ENCODE measurements at regions not wholly inside any gene's neighbourhood (a gene's known extent, or its start where the extent isn't known, plus 50 kb on each side); places are given as distances from the start of the nearest gene placed in this dataset.

- H3K4me1 Mint-ChIP-seq (ENCODE audit: low read depth): peaks cover 58% of the 10 kb centered on the region
- H3K27me3 Mint-ChIP-seq: no peaks in the 10 kb centered on the region
- no peak for TF ChIP-seq CTCF (IDR thresholded peaks at IDR 0.05; ENCODE audit: unreplicated experiment)
- H3K9me3 Mint-ChIP-seq (ENCODE audit: low read depth): no peaks in the 10 kb centered on the region
- peak overlapping the region; percentile 74 for H3K27ac Mint-ChIP-seq
- no peak overlapping the region for H3K4me3 Mint-ChIP-seq (ENCODE audit: low read depth)
- peaks cover 17% of the 10 kb centered on the region for H3K36me3 Mint-ChIP-seq (ENCODE audit: insufficient read depth)
- DNase-seq (ENCODE audit: low spot score, unreplicated experiment): no peak
These were observed 62.4 kb downstream of the ZNF608 start for GRCh38 chr5:124683917-124684555.

- H3K27me3 Mint-ChIP-seq: no peaks in the 10 kb centered on the region
- H3K9me3 Mint-ChIP-seq (ENCODE audit: low read depth): no peaks in the 10 kb centered on the region
- H3K4me3 Mint-ChIP-seq (ENCODE audit: low read depth): no peak overlapping the region
- DNase-seq (ENCODE audit: low spot score, unreplicated experiment): no peak
- H3K4me1 Mint-ChIP-seq (ENCODE audit: low read depth): peaks cover 82% of the 10 kb centered on the region
- peak overlapping the region; percentile 60 for H3K27ac Mint-ChIP-seq
- TF ChIP-seq CTCF (IDR thresholded peaks at IDR 0.05; ENCODE audit: unreplicated experiment): no peak
- H3K36me3 Mint-ChIP-seq (ENCODE audit: insufficient read depth): peaks cover 17% of the 10 kb centered on the region
These were observed 66.8 kb downstream of the ZNF608 start for GRCh38 chr5:124679578-124680199.

- DNase-seq (ENCODE audit: low spot score, unreplicated experiment): no peak
- peaks cover 76% of the 10 kb centered on the region for H3K4me1 Mint-ChIP-seq (ENCODE audit: low read depth)
- H3K4me3 Mint-ChIP-seq (ENCODE audit: low read depth): no peak overlapping the region
- no peak for TF ChIP-seq CTCF (IDR thresholded peaks at IDR 0.05; ENCODE audit: unreplicated experiment)
- H3K36me3 Mint-ChIP-seq (ENCODE audit: insufficient read depth): peaks cover 15% of the 10 kb centered on the region
- peak overlapping the region; percentile 76 for H3K27ac Mint-ChIP-seq
- no peaks in the 10 kb centered on the region for H3K9me3 Mint-ChIP-seq (ENCODE audit: low read depth)
- no peaks in the 10 kb centered on the region for H3K27me3 Mint-ChIP-seq
These were observed 67.4 kb downstream of the ZNF608 start for GRCh38 chr5:124678922-124679519.

GRCh38 chr5:124678468-124678867 lies 68.0 kb downstream of the ZNF608 start:
- Mint-ChIP-seq H3K9me3 (ENCODE audit: low read depth) (no peaks in the 10 kb centered on the region), H3K4me1 (ENCODE audit: low read depth) (peaks cover 70% of the 10 kb centered on the region), H3K4me3 (ENCODE audit: low read depth) (no peak overlapping the region), H3K27me3 (no peaks in the 10 kb centered on the region), H3K27ac (peak overlapping the region; percentile 57), H3K36me3 (ENCODE audit: insufficient read depth) (peaks cover 15% of the 10 kb centered on the region)
- no peak for DNase-seq (ENCODE audit: low spot score, unreplicated experiment)
- TF ChIP-seq CTCF (IDR thresholded peaks at IDR 0.05; ENCODE audit: unreplicated experiment): no peak

GRCh38 chr5:124677374-124678351 lies 68.8 kb downstream of the ZNF608 start:
- TF ChIP-seq CTCF (IDR thresholded peaks at IDR 0.05; ENCODE audit: unreplicated experiment): no peak
- no peaks in the 10 kb centered on the region for H3K27me3 Mint-ChIP-seq
- H3K4me1 Mint-ChIP-seq (ENCODE audit: low read depth): peaks cover 64% of the 10 kb centered on the region
- peaks cover 9% of the 10 kb centered on the region for H3K36me3 Mint-ChIP-seq (ENCODE audit: insufficient read depth)
- no peak overlapping the region for H3K4me3 Mint-ChIP-seq (ENCODE audit: low read depth)
- DNase-seq (ENCODE audit: low spot score, unreplicated experiment): no peak
- no peaks in the 10 kb centered on the region for H3K9me3 Mint-ChIP-seq (ENCODE audit: low read depth)
- peak overlapping the region; percentile 72 for H3K27ac Mint-ChIP-seq
